Liver (tissue), 8 donors: ENCODE measurements at regions not wholly inside any gene's neighbourhood (a gene's known extent, or its start where the extent isn't known, plus 50 kb on each side); places are given as distances from the start of the nearest gene placed in this dataset.
"Not testable (repeated sequence)": the region's sequence is repeated elsewhere in the genome, so short reads cannot be mapped to it uniquely, and the experiment has no call there.

Source experiments
- DNase-seq: peaks from one replicate; pipeline ENCODE4 v3.0.0-alpha.2; 2017; ENCODE audit warnings: low spot score
- H3K27ac ChIP-seq, 2 donors: one replicate each; pipeline ENCODE4 v1.7.0; 2013; ENCODE audit warnings: inconsistent platforms in 2 of 2, low read length in 2 of 2, control low read depth in 1 of 2, low read depth in 1 of 2, mild to moderate bottlenecking in 1 of 2
- H3K27me3 ChIP-seq, 4 donors: one replicate each; pipeline versions ENCODE4 v1.6.1 to v1.7.0; 2013; ENCODE audit warnings: low read length in 3 of 4, inconsistent platforms in 1 of 4, mild to moderate bottlenecking in 1 of 4, moderate library complexity in 1 of 4; ENCODE audit not compliant: control insufficient read depth in 4 of 4, insufficient read depth in 4 of 4
- H3K36me3 ChIP-seq, 4 donors: one replicate each; pipeline versions ENCODE4 v1.6.1 to v1.7.0; 2013; ENCODE audit warnings: low read length in 3 of 4, mild to moderate bottlenecking in 3 of 4, low read depth in 1 of 4, moderate library complexity in 1 of 4; ENCODE audit not compliant: control insufficient read depth in 4 of 4, insufficient read depth in 3 of 4
- H3K4me1 ChIP-seq, 4 donors: one replicate each; pipeline versions ENCODE4 v1.6.1 to v1.7.0; 2013; ENCODE audit warnings: low read length in 3 of 4, mild to moderate bottlenecking in 3 of 4, moderate library complexity in 1 of 4; ENCODE audit not compliant: control insufficient read depth in 4 of 4, insufficient read depth in 4 of 4
- H3K4me3 ChIP-seq, 3 donors: one replicate each; pipeline versions ENCODE4 v1.6.1 to v1.7.0; 2013; ENCODE audit warnings: low read length in 3 of 3, control low read depth in 1 of 3, low read depth in 1 of 3, mild to moderate bottlenecking in 1 of 3
- H3K9ac ChIP-seq, 2 donors: one replicate each; pipeline ENCODE4 v1.7.0; 2013; ENCODE audit warnings: low read length in 2 of 2, mild to moderate bottlenecking in 2 of 2, moderate library complexity in 2 of 2, control low read depth in 1 of 2, low read depth in 1 of 2
- H3K9me3 ChIP-seq, 4 donors: one replicate each; pipeline versions ENCODE4 v1.6.1 to v1.7.0; 2013; ENCODE audit warnings: low read length in 3 of 4; ENCODE audit not compliant: control insufficient read depth in 4 of 4
- EGR1 ChIP-seq, 2 donors: IDR thresholded peaks; 2 replicates each; pipeline ENCODE4 v1.6.1; 2016 to 2018; ENCODE audit warnings: antibody characterized with exemption in 2 of 2, low read depth in 2 of 2
- FOXA2 ChIP-seq: IDR thresholded peaks from 2 replicates; pipeline ENCODE4 v1.6.1; 2016; ENCODE audit warnings: antibody characterized with exemption
- GABPA ChIP-seq, 2 donors: IDR thresholded peaks in 1 of 2; conservative IDR thresholded peaks in 1 of 2; 2 replicates each; pipeline ENCODE4 v1.6.1; 2016; ENCODE audit warnings: antibody characterized with exemption in 2 of 2, mild to moderate bottlenecking in 1 of 2, moderate library complexity in 1 of 2
- HNF4A ChIP-seq, 2 donors: conservative IDR thresholded peaks; 2 replicates each; pipeline ENCODE4 v1.6.1; 2016; ENCODE audit warnings: antibody characterized with exemption in 2 of 2, mild to moderate bottlenecking in 2 of 2
- HNF4G ChIP-seq: IDR thresholded peaks from 2 replicates; pipeline ENCODE4 v1.6.1; 2016; ENCODE audit warnings: antibody characterized with exemption
- JUND ChIP-seq, 2 donors: IDR thresholded peaks; 2 replicates each; pipeline ENCODE4 v1.6.1; 2016; ENCODE audit warnings: antibody characterized with exemption in 2 of 2
- RAD21 ChIP-seq, 2 donors: IDR thresholded peaks; 2 replicates each; pipeline ENCODE4 v1.6.1; 2016; ENCODE audit warnings: antibody characterized with exemption in 2 of 2, mild to moderate bottlenecking in 2 of 2
- RXRA ChIP-seq, 2 donors: IDR thresholded peaks; 2 replicates each; pipeline ENCODE4 v1.6.1; 2017 to 2018; ENCODE audit warnings: antibody characterized with exemption in 2 of 2, mild to moderate bottlenecking in 1 of 2
- SP1 ChIP-seq: IDR thresholded peaks from 2 replicates; pipeline ENCODE4 v1.6.1; 2018; ENCODE audit warnings: antibody characterized with exemption, mild to moderate bottlenecking
- YY1 ChIP-seq: IDR thresholded peaks from 2 replicates; pipeline ENCODE4 v1.6.1; 2016; ENCODE audit warnings: antibody characterized with exemption, mild to moderate bottlenecking
- ZBTB33 ChIP-seq: IDR thresholded peaks from 2 replicates; pipeline ENCODE4 v1.6.1; 2016; ENCODE audit warnings: antibody characterized with exemption
- WGBS: extraction: QIAGEN DNeasy Blood & Tissue Kit; methylation state at CpG from one replicate; pipeline ENCODE4 v1.1.7; 2013; 5-methylcytosine and 5-hydroxymethylcytosine counted together
- TF ChIP-seq, protein P1 (sequence below): fragments of 150-350 bp; IDR thresholded peaks from 2 replicates; pipeline ENCODE4 v1.5.1; 2017; ENCODE audit warnings: improper control_type of control experiment, low read depth, low read length; ENCODE audit not compliant: missing input control
- TF ChIP-seq, protein P2 (sequence below): IDR thresholded peaks from 2 replicates; pipeline ENCODE4 v1.6.1; 2016; ENCODE audit warnings: antibody characterized with exemption
- TF ChIP-seq, protein P3 (sequence below): IDR thresholded peaks from 2 replicates; pipeline ENCODE4 v1.6.1; 2016; ENCODE audit warnings: antibody characterized with exemption, mild to moderate bottlenecking
- donor health status: healthy.
- donor health status: healthy.
- donor health status: healthy.
- donor health status: healthy.
- donor health status: healthy.

GRCh38 chr20:29443206-29443781 is 1814.2 kb upstream of the DEFB115 start:
- H3K27me3 ChIP-seq, H3K36me3 ChIP-seq, DNase-seq, H3K9me3 ChIP-seq, H3K4me1 ChIP-seq: not testable (repeated sequence)
- H3K9ac ChIP-seq, result peak overlapping the region in 1 of 2 donors; percentile 45
- H3K4me3 ChIP-seq, result peak overlapping the region in 2 of 3 donors; percentile 36 to 40
- 8% methylated on average over 7 of the region's 7 CpGs for WGBS
- TF ChIP-seq, protein P1, sequence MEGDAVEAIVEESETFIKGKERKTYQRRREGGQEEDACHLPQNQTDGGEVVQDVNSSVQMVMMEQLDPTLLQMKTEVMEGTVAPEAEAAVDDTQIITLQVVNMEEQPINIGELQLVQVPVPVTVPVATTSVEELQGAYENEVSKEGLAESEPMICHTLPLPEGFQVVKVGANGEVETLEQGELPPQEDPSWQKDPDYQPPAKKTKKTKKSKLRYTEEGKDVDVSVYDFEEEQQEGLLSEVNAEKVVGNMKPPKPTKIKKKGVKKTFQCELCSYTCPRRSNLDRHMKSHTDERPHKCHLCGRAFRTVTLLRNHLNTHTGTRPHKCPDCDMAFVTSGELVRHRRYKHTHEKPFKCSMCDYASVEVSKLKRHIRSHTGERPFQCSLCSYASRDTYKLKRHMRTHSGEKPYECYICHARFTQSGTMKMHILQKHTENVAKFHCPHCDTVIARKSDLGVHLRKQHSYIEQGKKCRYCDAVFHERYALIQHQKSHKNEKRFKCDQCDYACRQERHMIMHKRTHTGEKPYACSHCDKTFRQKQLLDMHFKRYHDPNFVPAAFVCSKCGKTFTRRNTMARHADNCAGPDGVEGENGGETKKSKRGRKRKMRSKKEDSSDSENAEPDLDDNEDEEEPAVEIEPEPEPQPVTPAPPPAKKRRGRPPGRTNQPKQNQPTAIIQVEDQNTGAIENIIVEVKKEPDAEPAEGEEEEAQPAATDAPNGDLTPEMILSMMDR, result peak; percentile 58
- TF ChIP-seq RAD21 (IDR thresholded peaks at IDR 0.05) (peak; percentile 75 to 86), YY1 (peak; percentile 17)
- peak overlapping the region in 1 of 2 donors; percentile 20 for H3K27ac ChIP-seq

DNA sequence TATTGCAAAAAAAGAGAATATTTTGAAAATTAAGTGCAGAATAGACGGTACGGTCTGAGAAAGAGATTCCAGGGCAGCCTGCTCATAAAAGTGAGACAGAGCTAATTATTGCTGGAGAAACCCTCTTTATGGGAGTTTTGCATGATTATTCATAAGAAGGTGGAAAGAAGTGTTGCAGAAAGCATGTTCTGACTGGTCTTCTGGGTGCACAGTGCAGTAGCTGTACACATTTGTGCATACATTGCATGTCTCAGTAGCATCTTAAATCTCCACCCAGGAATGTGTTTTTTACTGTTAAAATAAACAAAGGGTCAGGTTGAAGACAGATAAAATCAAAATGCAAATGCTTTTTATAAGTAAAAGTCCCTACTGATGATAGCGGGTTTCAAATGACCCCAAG is 1813.6 kb upstream of the DEFB115 start:
- peaks cover 0 to 3% (median 1%) of the 10 kb centered on the region in 4 donors for H3K4me1 ChIP-seq
- 68% methylated on average over 3 of the region's 3 CpGs for WGBS
- peaks cover 0 to 5% (median 0%) of the 10 kb centered on the region in 4 donors for H3K9me3 ChIP-seq
- TF ChIP-seq HNF4G (no peak), YY1 (no peak), FOXA2 (no peak)
- no peak for DNase-seq
- peaks cover 0 to 2% (median 0%) of the 10 kb centered on the region in 4 donors for H3K27me3 ChIP-seq
- no peaks in the 10 kb centered on the region for H3K36me3 ChIP-seq
- no peak overlapping the region for H3K4me3 ChIP-seq
- no peak overlapping the region for H3K27ac ChIP-seq
- no peak overlapping the region for H3K9ac ChIP-seq

DNA sequence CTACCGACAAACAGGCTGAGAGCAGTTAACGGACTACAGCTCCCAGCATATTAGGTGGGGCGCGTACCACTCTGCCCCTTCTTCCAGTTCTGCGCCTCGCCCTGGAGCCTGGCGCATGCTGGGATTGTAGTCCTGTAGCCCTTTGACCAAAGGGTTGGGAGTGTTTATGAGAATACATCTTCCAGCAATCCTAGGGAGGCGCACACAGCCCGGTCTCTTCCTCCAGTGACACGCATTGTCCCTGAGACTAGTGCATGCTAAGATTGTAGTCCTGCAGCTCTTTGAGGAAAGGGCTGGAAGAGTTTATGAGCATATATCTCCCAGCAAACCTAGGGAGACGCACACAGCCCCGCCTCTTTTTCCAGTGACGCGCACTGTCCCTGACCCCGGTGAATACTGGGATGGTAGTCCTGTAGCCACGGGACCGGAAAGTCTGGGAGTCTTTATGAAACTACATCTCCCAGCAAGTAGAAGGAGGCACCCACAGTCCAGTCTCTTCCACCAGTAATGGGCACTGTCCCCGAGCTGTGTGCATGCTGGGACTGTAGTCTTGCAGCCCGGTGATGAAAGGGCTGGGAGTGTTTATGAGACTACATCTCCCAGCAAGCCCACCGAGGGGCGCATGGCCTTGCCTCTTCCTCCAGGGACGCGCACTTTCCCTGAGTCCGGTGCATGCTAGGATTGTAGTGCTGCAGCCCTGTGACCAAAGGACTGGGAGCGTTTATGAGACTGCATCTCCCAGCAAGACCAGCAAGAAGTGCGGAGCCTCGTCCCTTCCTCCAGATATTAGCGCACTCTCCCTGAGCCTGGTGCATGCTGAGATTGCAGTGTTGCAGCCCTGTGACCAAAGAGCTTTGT is 1812.2 kb upstream of the DEFB115 start:
- H3K27me3 ChIP-seq, H3K36me3 ChIP-seq, H3K4me1 ChIP-seq, H3K9me3 ChIP-seq, DNase-seq: not testable (repeated sequence)
- Histone ChIP-seq H3K9ac (peak overlapping the region in 1 of 2 donors; percentile 61), H3K4me3 (peak overlapping the region in 2 of 3 donors; percentile 44 to 61), H3K27ac (peak overlapping the region in 1 of 2 donors; percentile 50)
- 15% methylated on average over 28 of the region's 28 CpGs for WGBS
- TF ChIP-seq JUND (IDR thresholded peaks at IDR 0.05) (peak in 1 of 2 donors; percentile 19), HNF4A (conservative IDR thresholded peaks at IDR 0.05) (peak in 1 of 2 donors; percentile 47), FOXA2 (peak; percentile 44), YY1 (peak; percentile 76), ZBTB33 (peak; percentile 39), RXRA (IDR thresholded peaks at IDR 0.05) (peak in 1 of 2 donors; percentile 63), SP1 (peak; percentile 33), GABPA (IDR thresholded peaks at IDR 0.05 in 1 of 2, conservative IDR thresholded peaks at IDR 0.05 in 1 of 2) (peak in 1 of 2 donors; percentile 86), EGR1 (IDR thresholded peaks at IDR 0.05; ENCODE audit: low read depth in 2 of 2) (peak in 1 of 2 donors; percentile 58)
- TF ChIP-seq, protein P2, sequence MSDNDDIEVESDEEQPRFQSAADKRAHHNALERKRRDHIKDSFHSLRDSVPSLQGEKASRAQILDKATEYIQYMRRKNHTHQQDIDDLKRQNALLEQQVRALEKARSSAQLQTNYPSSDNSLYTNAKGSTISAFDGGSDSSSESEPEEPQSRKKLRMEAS, result peak; percentile 73
- TF ChIP-seq, protein P3, sequence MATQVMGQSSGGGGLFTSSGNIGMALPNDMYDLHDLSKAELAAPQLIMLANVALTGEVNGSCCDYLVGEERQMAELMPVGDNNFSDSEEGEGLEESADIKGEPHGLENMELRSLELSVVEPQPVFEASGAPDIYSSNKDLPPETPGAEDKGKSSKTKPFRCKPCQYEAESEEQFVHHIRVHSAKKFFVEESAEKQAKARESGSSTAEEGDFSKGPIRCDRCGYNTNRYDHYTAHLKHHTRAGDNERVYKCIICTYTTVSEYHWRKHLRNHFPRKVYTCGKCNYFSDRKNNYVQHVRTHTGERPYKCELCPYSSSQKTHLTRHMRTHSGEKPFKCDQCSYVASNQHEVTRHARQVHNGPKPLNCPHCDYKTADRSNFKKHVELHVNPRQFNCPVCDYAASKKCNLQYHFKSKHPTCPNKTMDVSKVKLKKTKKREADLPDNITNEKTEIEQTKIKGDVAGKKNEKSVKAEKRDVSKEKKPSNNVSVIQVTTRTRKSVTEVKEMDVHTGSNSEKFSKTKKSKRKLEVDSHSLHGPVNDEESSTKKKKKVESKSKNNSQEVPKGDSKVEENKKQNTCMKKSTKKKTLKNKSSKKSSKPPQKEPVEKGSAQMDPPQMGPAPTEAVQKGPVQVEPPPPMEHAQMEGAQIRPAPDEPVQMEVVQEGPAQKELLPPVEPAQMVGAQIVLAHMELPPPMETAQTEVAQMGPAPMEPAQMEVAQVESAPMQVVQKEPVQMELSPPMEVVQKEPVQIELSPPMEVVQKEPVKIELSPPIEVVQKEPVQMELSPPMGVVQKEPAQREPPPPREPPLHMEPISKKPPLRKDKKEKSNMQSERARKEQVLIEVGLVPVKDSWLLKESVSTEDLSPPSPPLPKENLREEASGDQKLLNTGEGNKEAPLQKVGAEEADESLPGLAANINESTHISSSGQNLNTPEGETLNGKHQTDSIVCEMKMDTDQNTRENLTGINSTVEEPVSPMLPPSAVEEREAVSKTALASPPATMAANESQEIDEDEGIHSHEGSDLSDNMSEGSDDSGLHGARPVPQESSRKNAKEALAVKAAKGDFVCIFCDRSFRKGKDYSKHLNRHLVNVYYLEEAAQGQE, result peak; percentile 69
